GM21528 (cell line): ENCODE measurements at regions not wholly inside any gene's neighbourhood (a gene's known extent, or its start where the extent isn't known, plus 50 kb on each side); places are given as distances from the start of the nearest gene placed in this dataset.

Experiments
- ATAC-seq: cut with Tn5 transposase; IDR thresholded peaks from one replicate; pipeline ENCODE4 v1.9.1; 2021; ENCODE audit warnings: mild to moderate bottlenecking, moderate library complexity; ENCODE audit not compliant: unreplicated experiment, low FRiP score

- no peak for ATAC-seq
These were observed 88.2 kb upstream of the CAMK2D start for GRCh38 chr4:113849771-113850170.

- no peak for ATAC-seq
These were observed 86.2 kb upstream of the CAMK2D start for GRCh38 chr4:113847710-113848109.

GRCh38 chr4:113846433-113846832 is 84.9 kb upstream of the CAMK2D start:
- ATAC-seq: no peak

- no peak for ATAC-seq
These were observed 83.6 kb upstream of the CAMK2D start for GRCh38 chr4:113845138-113845537.

GRCh38 chr4:113844369-113844768 is 82.8 kb upstream of the CAMK2D start:
- ATAC-seq: no peak

- no peak for ATAC-seq
These were observed 79.3 kb upstream of the CAMK2D start for GRCh38 chr4:113840861-113841260.

- ATAC-seq: no peak
These were observed 76.9 kb upstream of the CAMK2D start for GRCh38 chr4:113838460-113838859.

GRCh38 chr4:113837397-113837796 is 75.9 kb upstream of the CAMK2D start:
- peak; percentile 100 for ATAC-seq

GRCh38 chr4:113835005-113835404 is 73.5 kb upstream of the CAMK2D start:
- no peak for ATAC-seq

- ATAC-seq: no peak
These were observed 72.8 kb upstream of the CAMK2D start for GRCh38 chr4:113834298-113834697.

GRCh38 chr4:113832803-113833202 is 71.3 kb upstream of the CAMK2D start:
- ATAC-seq: no peak

- no peak for ATAC-seq
These were observed 69.9 kb upstream of the CAMK2D start for GRCh38 chr4:113831457-113831856.

- no peak for ATAC-seq
These were observed 67.2 kb upstream of the CAMK2D start for GRCh38 chr4:113828702-113829101.

- ATAC-seq: no peak
These were observed 65.7 kb upstream of the CAMK2D start for GRCh38 chr4:113827285-113827684.

GRCh38 chr4:113826421-113826820 is 64.9 kb upstream of the CAMK2D start:
- no peak for ATAC-seq

GRCh38 chr4:113825272-113825671 is 63.7 kb upstream of the CAMK2D start:
- peak; percentile 75 for ATAC-seq

- no peak for ATAC-seq
These were observed 62.9 kb upstream of the CAMK2D start for GRCh38 chr4:113824396-113824795.

GRCh38 chr4:113823291-113823659 is 61.7 kb upstream of the CAMK2D start:
- ATAC-seq: peak; percentile 70

GRCh38 chr4:113822555-113823290 is 61.2 kb upstream of the CAMK2D start:
- ATAC-seq: peak; percentile 71

- ATAC-seq: no peak
These were observed 60.3 kb upstream of the CAMK2D start for GRCh38 chr4:113821856-113822255.

GRCh38 chr4:113820108-113820507 is 58.6 kb upstream of the CAMK2D start:
- ATAC-seq: no peak

- ATAC-seq: no peak
These were observed 54.3 kb upstream of the CAMK2D start for GRCh38 chr4:113815826-113816225.

GRCh38 chr4:113811359-113811758 is 49.8 kb upstream of the CAMK2D start:
- ATAC-seq: no peak
